ENCODE measurements at regions not wholly inside any gene's neighbourhood (a gene's known extent, or its start where the extent isn't known, plus 50 kb on each side); places are given as distances from the start of the nearest gene placed in this dataset.

- DNase-seq (ENCODE audit: low read depth, low spot score) = no peak
- peaks cover 4% of the 10 kb centered on the region for H3K27me3 Mint-ChIP-seq (ENCODE audit: low read depth)
- H3K4me3 Mint-ChIP-seq = no peak overlapping the region
- H3K36me3 Mint-ChIP-seq (ENCODE audit: low read depth) = no peaks in the 10 kb centered on the region
- no peak overlapping the region for H3K27ac Mint-ChIP-seq (ENCODE audit: unreplicated experiment)
- no peaks in the 10 kb centered on the region for H3K4me1 Mint-ChIP-seq
- TF ChIP-seq CTCF (conservative IDR thresholded peaks at IDR 0.05) = no peak
- no peaks in the 10 kb centered on the region for H3K9me3 Mint-ChIP-seq
Observed at GRCh38 chr2:23066686-23067085, 318.3 kb upstream of the KLHL29 start.

DNA sequence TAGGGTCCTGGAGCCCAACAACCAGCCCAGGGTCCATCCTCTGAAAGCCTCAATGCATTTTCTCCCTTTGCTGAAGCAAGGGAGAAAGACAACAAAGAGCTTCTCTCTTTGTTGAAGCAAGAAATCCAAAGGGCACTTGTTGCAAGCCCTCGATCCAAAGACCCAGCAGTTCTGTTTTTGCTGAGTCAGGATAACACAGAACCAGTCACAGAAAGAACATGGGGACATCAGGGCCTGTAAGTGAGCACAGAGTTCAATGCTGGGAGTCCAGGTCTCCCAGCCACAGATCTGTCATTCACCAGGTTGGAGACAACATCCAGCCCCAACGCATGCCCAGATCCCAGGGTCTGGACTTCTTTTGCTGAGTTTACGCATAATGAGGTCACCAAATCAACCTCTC is 315.8 kb upstream of the KLHL29 start:
- H3K27me3 Mint-ChIP-seq (ENCODE audit: low read depth) = peaks cover 4% of the 10 kb centered on the region
- no peak for TF ChIP-seq CTCF (conservative IDR thresholded peaks at IDR 0.05)
- H3K4me1 Mint-ChIP-seq = no peaks in the 10 kb centered on the region
- no peaks in the 10 kb centered on the region for H3K36me3 Mint-ChIP-seq (ENCODE audit: low read depth)
- H3K9me3 Mint-ChIP-seq = no peaks in the 10 kb centered on the region
- H3K4me3 Mint-ChIP-seq = no peak overlapping the region
- no peak for DNase-seq (ENCODE audit: low read depth, low spot score)
- no peak overlapping the region for H3K27ac Mint-ChIP-seq (ENCODE audit: unreplicated experiment)

GRCh38 chr2:23069923-23070322 is 315.1 kb upstream of the KLHL29 start:
- H3K27me3 Mint-ChIP-seq (ENCODE audit: low read depth) = peaks cover 4% of the 10 kb centered on the region
- TF ChIP-seq CTCF (conservative IDR thresholded peaks at IDR 0.05) = no peak
- no peaks in the 10 kb centered on the region for H3K4me1 Mint-ChIP-seq

DNA sequence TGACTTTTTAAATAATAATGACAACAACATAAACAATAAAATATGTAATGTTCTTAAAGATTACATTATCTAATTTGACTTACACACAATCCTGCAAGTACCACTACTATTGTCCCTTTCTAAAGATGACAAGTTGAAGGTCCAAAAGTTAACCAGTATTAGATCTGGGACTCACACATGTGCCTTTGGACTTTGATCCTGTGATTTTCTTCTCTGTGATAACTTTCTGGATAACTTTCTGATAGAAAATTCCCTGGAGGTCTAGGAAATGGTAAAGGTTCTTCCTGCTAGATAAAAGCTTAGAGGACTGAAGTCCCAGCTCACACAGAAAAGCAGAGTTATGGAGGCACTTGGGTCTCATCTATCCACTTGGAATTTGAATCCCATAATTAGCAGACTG is 311.9 kb upstream of the KLHL29 start:
- Mint-ChIP-seq H3K9me3 (no peaks in the 10 kb centered on the region), H3K27me3 (ENCODE audit: low read depth) (peaks cover 15% of the 10 kb centered on the region), H3K4me3 (no peak overlapping the region), H3K36me3 (ENCODE audit: low read depth) (no peaks in the 10 kb centered on the region), H3K4me1 (no peaks in the 10 kb centered on the region), H3K27ac (ENCODE audit: unreplicated experiment) (no peak overlapping the region)
- DNase-seq (ENCODE audit: low read depth, low spot score) = no peak
- TF ChIP-seq CTCF (conservative IDR thresholded peaks at IDR 0.05) = no peak

More at GRCh38 chr2:23069923-23070322, 315.1 kb upstream of the KLHL29 start:
- no peak for DNase-seq (ENCODE audit: low read depth, low spot score)
- no peaks in the 10 kb centered on the region for H3K9me3 Mint-ChIP-seq
- no peak overlapping the region for H3K4me3 Mint-ChIP-seq
- H3K36me3 Mint-ChIP-seq (ENCODE audit: low read depth) = no peaks in the 10 kb centered on the region
- no peak overlapping the region for H3K27ac Mint-ChIP-seq (ENCODE audit: unreplicated experiment)

DNA sequence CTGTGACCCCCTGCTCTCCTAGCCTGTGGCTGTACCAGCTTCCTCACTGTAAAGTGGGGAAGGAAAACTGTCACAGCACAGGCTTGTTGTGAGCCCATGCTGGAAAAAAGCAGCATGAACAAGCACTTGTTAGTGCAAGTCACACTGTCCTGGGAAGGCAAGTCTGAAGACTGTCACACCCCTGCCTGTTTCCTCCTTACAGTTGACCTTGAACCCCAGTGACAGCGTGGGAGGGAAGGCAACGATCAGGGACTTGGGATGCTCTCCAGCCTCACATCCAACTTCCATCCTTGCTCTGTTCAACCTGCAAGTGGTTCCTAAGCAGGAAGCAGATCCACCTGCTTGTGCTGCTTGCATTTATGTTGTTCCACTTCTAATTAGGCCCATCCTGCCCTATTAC is 311.3 kb upstream of the KLHL29 start:
- H3K36me3 Mint-ChIP-seq (ENCODE audit: low read depth) = no peaks in the 10 kb centered on the region
- H3K4me1 Mint-ChIP-seq = no peaks in the 10 kb centered on the region
- no peak overlapping the region for H3K4me3 Mint-ChIP-seq
- no peaks in the 10 kb centered on the region for H3K9me3 Mint-ChIP-seq
- H3K27ac Mint-ChIP-seq (ENCODE audit: unreplicated experiment) = no peak overlapping the region
- TF ChIP-seq CTCF (conservative IDR thresholded peaks at IDR 0.05) = no peak
- H3K27me3 Mint-ChIP-seq (ENCODE audit: low read depth) = peaks cover 15% of the 10 kb centered on the region
- DNase-seq (ENCODE audit: low read depth, low spot score) = no peak

DNA sequence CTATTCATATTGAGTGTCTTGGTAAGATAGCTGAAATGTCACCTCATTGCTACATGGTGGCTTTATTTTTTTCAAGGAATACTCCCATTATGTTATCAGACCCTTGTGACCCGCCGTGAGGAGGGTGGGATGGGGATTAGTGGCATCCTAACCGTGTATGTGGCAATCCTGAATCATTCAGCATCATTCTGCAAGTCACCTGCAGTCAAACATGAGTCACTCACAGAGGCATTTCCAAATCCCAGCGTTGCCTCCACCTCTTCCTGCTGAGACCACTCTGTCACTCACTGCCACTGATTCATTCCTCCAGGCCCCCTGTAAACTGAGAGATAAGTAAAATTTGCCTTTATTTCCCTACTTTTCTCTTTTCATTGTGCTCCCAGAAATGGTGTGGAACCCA is 307.4 kb upstream of the KLHL29 start:
- H3K27me3 Mint-ChIP-seq (ENCODE audit: low read depth) = peaks cover 12% of the 10 kb centered on the region
- no peak for TF ChIP-seq CTCF (conservative IDR thresholded peaks at IDR 0.05)
- no peaks in the 10 kb centered on the region for H3K4me1 Mint-ChIP-seq
- no peak for DNase-seq (ENCODE audit: low read depth, low spot score)
- no peak overlapping the region for H3K27ac Mint-ChIP-seq (ENCODE audit: unreplicated experiment)
- no peaks in the 10 kb centered on the region for H3K36me3 Mint-ChIP-seq (ENCODE audit: low read depth)
- no peaks in the 10 kb centered on the region for H3K9me3 Mint-ChIP-seq
- H3K4me3 Mint-ChIP-seq = no peak overlapping the region

Data from neural crest cell (in vitro differentiated cells).